Lung (tissue), 11 donors: ENCODE measurements at regions not wholly inside any gene's neighbourhood (a gene's known extent, or its start where the extent isn't known, plus 50 kb on each side); places are given as distances from the start of the nearest gene placed in this dataset.

ENCODE experiments used
- ATAC-seq: fragments of 200-7000 bp; cut with Tn5 transposase; one replicate; pipeline ENCODE4 v1.9.1; 2020; ENCODE audit warnings: moderate number of reproducible peaks; ENCODE audit not compliant: insufficient read depth, low FRiP score
- DNase-seq, 3 donors: peaks; one replicate each; pipeline ENCODE4 v3.0.0-alpha.2; 2013 to 2017
- H3K27ac ChIP-seq, 2 donors: one replicate each; pipeline ENCODE4 v1.5.1; 2013; ENCODE audit warnings: mild to moderate bottlenecking in 2 of 2, moderate library complexity in 2 of 2, control low read depth in 1 of 2, inconsistent platforms in 1 of 2, low read depth in 1 of 2, low read length in 1 of 2
- H3K27me3 ChIP-seq, 3 donors: one replicate each; pipeline ENCODE4 v1.5.1; 2013; ENCODE audit warnings: low read length in 2 of 3; ENCODE audit not compliant: control insufficient read depth in 3 of 3, insufficient read depth in 3 of 3
- H3K36me3 ChIP-seq, 4 donors: one replicate each; pipeline ENCODE4 v1.5.1; 2013; ENCODE audit warnings: low read length in 4 of 4, mild to moderate bottlenecking in 1 of 4, moderate library complexity in 1 of 4; ENCODE audit not compliant: control insufficient read depth in 4 of 4, insufficient read depth in 4 of 4
- H3K4me1 ChIP-seq, 5 donors: one replicate each; pipeline ENCODE4 v1.5.1; 2013; ENCODE audit warnings: low read length in 5 of 5, mild to moderate bottlenecking in 2 of 5, moderate library complexity in 1 of 5; ENCODE audit not compliant: control insufficient read depth in 5 of 5, insufficient read depth in 5 of 5
- H3K4me3 ChIP-seq: one replicate; pipeline ENCODE4 v1.5.1; 2013; ENCODE audit warnings: mild to moderate bottlenecking, control low read depth, moderate library complexity
- H3K9ac ChIP-seq, 2 donors: one replicate each; pipeline ENCODE4 v1.5.1; 2013; ENCODE audit warnings: low read length in 2 of 2, control low read depth in 1 of 2; ENCODE audit not compliant: insufficient read depth in 1 of 2
- H3K9me3 ChIP-seq, 4 donors: one replicate each; pipeline ENCODE4 v1.5.1; 2013; ENCODE audit warnings: low read length in 3 of 4, mild to moderate bottlenecking in 1 of 4, moderate library complexity in 1 of 4; ENCODE audit not compliant: control insufficient read depth in 4 of 4, insufficient read depth in 3 of 4
- CTCF ChIP-seq: IDR thresholded peaks from 2 replicates; pipeline ENCODE4 v1.5.1; 2012; ENCODE audit warnings: mild to moderate bottlenecking; ENCODE audit errors: control extremely low read depth, extremely low read depth
- WGBS, 2 donors: extraction: QIAGEN DNeasy Blood & Tissue Kit; methylation state at CpG; one replicate each; pipeline ENCODE4 v1.1.7; 2013; 5-methylcytosine and 5-hydroxymethylcytosine counted together
- donor health status: control.
- donor health status: control.
- donor health status: Bipolar disorder and iron deficiency.
- donor health status: healthy.
- donor health status: DM: yes; HTN: yes; CAD: no.

GRCh38 chr4:31236639-31237173, 516.5 kb downstream of the PCDH7 start:
- H3K27ac ChIP-seq = peak overlapping the region in 1 of 2 donors; percentile 1
- ATAC-seq = no peak
- WGBS, 2 donors = 75 to 79% methylated on average over 6 of the region's 6 CpGs
- peaks cover 0 to 2% (median 0%) of the 10 kb centered on the region in 5 donors for H3K4me1 ChIP-seq
- no peak overlapping the region for H3K4me3 ChIP-seq
- H3K36me3 ChIP-seq = no peaks in the 10 kb centered on the region
- no peaks in the 10 kb centered on the region for H3K27me3 ChIP-seq
- no peak overlapping the region for H3K9ac ChIP-seq
- H3K9me3 ChIP-seq = peaks cover 0 to 9% (median 3%) of the 10 kb centered on the region in 4 donors
- no peak for TF ChIP-seq CTCF
- no peak for DNase-seq

- no peak overlapping the region for H3K9ac ChIP-seq
- DNase-seq (no peak), ATAC-seq (no peak)
Observed at GRCh38 chr4:31237233-31237632, 517.1 kb downstream of the PCDH7 start.

GRCh38 chr4:31239886-31240285, 519.7 kb downstream of the PCDH7 start:
- Histone ChIP-seq H3K27ac (no peak overlapping the region), H3K4me1 (peaks cover 0 to 2% (median 0%) of the 10 kb centered on the region in 5 donors), H3K9me3 (peaks cover 0 to 7% (median 3%) of the 10 kb centered on the region in 4 donors), H3K36me3 (no peaks in the 10 kb centered on the region), H3K9ac (no peak overlapping the region), H3K4me3 (no peak overlapping the region), H3K27me3 (no peaks in the 10 kb centered on the region)
- no peak for TF ChIP-seq CTCF
- ATAC-seq = no peak
- no peak for DNase-seq

More at GRCh38 chr4:31237233-31237632, 517.1 kb downstream of the PCDH7 start:
- Histone ChIP-seq H3K27me3 (no peaks in the 10 kb centered on the region), H3K27ac (peak overlapping the region in 1 of 2 donors; percentile 1), H3K4me1 (peaks cover 0 to 2% (median 0%) of the 10 kb centered on the region in 5 donors), H3K4me3 (no peak overlapping the region), H3K36me3 (no peaks in the 10 kb centered on the region), H3K9me3 (peaks cover 0 to 9% (median 3%) of the 10 kb centered on the region in 4 donors)
- TF ChIP-seq CTCF = no peak
